Epithelial cell of proximal tubule (primary cell): ENCODE measurements at regions not wholly inside any gene's neighbourhood (a gene's known extent, or its start where the extent isn't known, plus 50 kb on each side); places are given as distances from the start of the nearest gene placed in this dataset.

Experiments used
- DNase-seq: peaks from one replicate; pipeline ENCODE4 v3.0.0-alpha.2; 2011; ENCODE audit warnings: low read depth
- H3K4me3 ChIP-seq: 2 replicates; pipeline ENCODE4 v1.5.1; 2011; ENCODE audit warnings: low read depth, mild to moderate bottlenecking, low read length
- CTCF ChIP-seq: conservative IDR thresholded peaks from 2 replicates; pipeline ENCODE4 v1.5.1; 2012; ENCODE audit warnings: low read depth, mild to moderate bottlenecking, low read length

GRCh38 chr1:36553591-36554322, 71.0 kb upstream of the CSF3R start:
- no peak for DNase-seq
- no peak overlapping the region for H3K4me3 ChIP-seq
- TF ChIP-seq CTCF, result peak; percentile 75

- peak; percentile 30 for TF ChIP-seq CTCF
- no peak overlapping the region for H3K4me3 ChIP-seq
- DNase-seq, result no peak
Measured at GRCh38 chr1:36542962-36543515, 60.3 kb upstream of the CSF3R start.

- no peak overlapping the region for H3K4me3 ChIP-seq
- DNase-seq, result no peak
- TF ChIP-seq CTCF, result no peak
Measured at GRCh38 chr1:36542024-36542961, 59.6 kb upstream of the CSF3R start.

DNA sequence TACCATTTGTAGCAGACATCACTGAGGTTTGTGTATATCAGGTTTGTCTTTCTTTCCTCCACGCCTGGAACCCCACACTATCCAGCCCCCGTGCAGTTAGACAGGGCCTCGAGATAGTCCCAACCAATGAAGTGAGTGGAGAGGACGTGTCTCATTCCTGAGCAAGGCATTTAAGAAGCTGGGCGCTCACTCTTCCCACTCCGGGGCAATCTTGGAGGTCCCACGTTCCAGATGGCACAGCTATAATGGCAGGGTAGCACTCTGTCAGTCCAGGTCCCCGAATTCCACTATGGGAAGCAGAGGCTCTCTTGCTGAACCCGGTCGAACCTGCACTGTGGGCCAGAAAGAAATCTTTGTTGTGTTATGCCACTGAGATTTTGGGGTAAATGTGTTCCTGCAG, 57.3 kb upstream of the CSF3R start:
- no peak for DNase-seq
- no peak for TF ChIP-seq CTCF
- H3K4me3 ChIP-seq, result no peak overlapping the region

DNA sequence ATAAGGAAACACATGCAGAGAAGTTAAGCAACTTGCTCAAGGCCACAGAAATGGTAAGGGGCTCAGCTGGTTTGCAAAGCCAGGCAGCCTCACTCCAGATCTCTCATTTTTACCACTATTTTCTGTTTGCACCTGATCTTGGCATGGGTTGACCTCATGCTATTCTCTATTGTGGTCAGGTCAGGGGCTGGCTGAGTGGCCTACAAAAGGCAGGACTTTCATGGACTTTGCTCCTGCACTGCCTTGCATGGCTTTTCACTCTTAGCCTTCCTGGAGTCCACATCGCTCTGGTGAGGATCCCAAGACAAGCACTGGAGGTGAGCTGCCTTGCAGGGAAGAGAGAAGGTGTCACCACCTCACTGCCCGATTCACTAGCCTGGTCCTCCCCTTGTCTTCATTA, 56.8 kb upstream of the CSF3R start:
- no peak for DNase-seq
- TF ChIP-seq CTCF, result no peak

GRCh38 chr1:36537991-36538390, 55.3 kb upstream of the CSF3R start:
- TF ChIP-seq CTCF, result no peak
- H3K4me3 ChIP-seq, result no peak overlapping the region
- DNase-seq, result no peak

More for the DNA sequence above, 56.8 kb upstream of the CSF3R start:
- no peak overlapping the region for H3K4me3 ChIP-seq
